PFSK-1 (cell line): ENCODE measurements at regions not wholly inside any gene's neighbourhood (a gene's known extent, or its start where the extent isn't known, plus 50 kb on each side); places are given as distances from the start of the nearest gene placed in this dataset.

Source experiments
- FOXP2 ChIP-seq: optimal IDR thresholded peaks from 2 replicates; pipeline ENCODE3; 2011; ENCODE audit warnings: borderline replicate concordance, control low read depth, inconsistent platforms; ENCODE audit not compliant: insufficient read depth; ENCODE audit errors: extremely low read length, extremely low read depth
- POLR2AphosphoS5 ChIP-seq: IDR thresholded peaks from 2 replicates; pipeline ENCODE4 v1.6.1; 2012; ENCODE audit warnings: low read depth, mild to moderate bottlenecking, control low read depth, low read length, moderate library complexity
- SIN3A ChIP-seq: IDR thresholded peaks from 2 replicates; pipeline ENCODE4 v1.6.1; 2012; ENCODE audit warnings: mild to moderate bottlenecking, low read length, moderate library complexity, borderline replicate concordance; ENCODE audit not compliant: insufficient read depth
- TAF1 ChIP-seq: IDR thresholded peaks from 2 replicates; pipeline ENCODE4 v1.6.1; 2012; ENCODE audit warnings: low read length, control low read depth, borderline replicate concordance; ENCODE audit not compliant: insufficient read depth
- TF ChIP-seq, protein P1 (sequence below), 2 experiments: IDR thresholded peaks; 2 replicates each; pipeline versions ENCODE4 v1.6.1 to v1.8.0; 2011 to 2012; ENCODE audit warnings: low read depth in 2 of 2, low read length in 2 of 2, control low read depth in 1 of 2, inconsistent platforms in 1 of 2, mild to moderate bottlenecking in 1 of 2, moderate library complexity in 1 of 2; ENCODE audit not compliant: insufficient read depth in 1 of 2

GRCh38 chr1:54464031-54464476, 57.9 kb upstream of the SSBP3 start:
- TF ChIP-seq, protein P1, sequence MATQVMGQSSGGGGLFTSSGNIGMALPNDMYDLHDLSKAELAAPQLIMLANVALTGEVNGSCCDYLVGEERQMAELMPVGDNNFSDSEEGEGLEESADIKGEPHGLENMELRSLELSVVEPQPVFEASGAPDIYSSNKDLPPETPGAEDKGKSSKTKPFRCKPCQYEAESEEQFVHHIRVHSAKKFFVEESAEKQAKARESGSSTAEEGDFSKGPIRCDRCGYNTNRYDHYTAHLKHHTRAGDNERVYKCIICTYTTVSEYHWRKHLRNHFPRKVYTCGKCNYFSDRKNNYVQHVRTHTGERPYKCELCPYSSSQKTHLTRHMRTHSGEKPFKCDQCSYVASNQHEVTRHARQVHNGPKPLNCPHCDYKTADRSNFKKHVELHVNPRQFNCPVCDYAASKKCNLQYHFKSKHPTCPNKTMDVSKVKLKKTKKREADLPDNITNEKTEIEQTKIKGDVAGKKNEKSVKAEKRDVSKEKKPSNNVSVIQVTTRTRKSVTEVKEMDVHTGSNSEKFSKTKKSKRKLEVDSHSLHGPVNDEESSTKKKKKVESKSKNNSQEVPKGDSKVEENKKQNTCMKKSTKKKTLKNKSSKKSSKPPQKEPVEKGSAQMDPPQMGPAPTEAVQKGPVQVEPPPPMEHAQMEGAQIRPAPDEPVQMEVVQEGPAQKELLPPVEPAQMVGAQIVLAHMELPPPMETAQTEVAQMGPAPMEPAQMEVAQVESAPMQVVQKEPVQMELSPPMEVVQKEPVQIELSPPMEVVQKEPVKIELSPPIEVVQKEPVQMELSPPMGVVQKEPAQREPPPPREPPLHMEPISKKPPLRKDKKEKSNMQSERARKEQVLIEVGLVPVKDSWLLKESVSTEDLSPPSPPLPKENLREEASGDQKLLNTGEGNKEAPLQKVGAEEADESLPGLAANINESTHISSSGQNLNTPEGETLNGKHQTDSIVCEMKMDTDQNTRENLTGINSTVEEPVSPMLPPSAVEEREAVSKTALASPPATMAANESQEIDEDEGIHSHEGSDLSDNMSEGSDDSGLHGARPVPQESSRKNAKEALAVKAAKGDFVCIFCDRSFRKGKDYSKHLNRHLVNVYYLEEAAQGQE (IDR thresholded peaks at IDR 0.05; ENCODE audit: insufficient read depth in 1 of 2, low read depth in 2 of 2, low read length in 2 of 2): no peak
- TF ChIP-seq POLR2AphosphoS5: no peak
- no peak for TF ChIP-seq TAF1
- TF ChIP-seq SIN3A: no peak
- TF ChIP-seq FOXP2: no peak

DNA sequence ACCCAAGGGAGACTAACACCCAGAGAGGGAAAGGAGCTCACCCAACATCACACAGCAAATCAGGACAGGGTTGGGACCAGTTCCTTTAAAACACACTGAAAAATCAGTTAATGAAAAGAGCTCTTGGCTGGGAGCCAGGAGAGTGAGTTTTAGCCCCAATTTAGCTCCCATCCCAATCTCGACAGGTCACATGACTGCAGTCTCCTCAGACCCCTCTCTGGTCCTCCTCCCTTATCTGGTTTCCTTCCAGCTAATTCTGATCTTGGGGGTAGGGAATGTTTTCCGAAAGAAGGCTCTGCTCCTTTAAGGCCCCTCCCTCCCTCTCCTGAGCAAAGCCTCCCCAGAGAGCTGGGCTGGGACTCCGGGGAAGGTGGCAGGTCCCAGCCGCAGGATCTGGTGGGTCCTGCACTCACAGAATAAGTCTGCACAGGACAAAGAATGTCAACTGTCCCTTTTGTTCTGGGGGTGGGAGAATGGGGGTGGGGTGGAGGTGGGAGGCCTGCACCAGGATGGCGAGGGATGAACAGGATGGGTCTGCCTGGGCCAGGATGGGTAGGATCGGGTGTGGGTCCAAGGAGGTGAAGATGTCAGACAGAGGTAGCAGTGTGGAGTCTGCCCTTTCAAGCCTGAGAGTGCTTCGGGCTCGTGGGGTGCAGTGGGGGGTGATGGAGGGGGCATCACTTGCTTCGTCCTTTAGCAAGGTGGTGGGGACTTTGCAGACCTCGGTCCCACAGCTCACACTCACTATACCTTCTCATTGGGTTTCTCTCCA, 57.3 kb upstream of the SSBP3 start:
- TF ChIP-seq, protein P1 (IDR thresholded peaks at IDR 0.05; ENCODE audit: insufficient read depth in 1 of 2, low read depth in 2 of 2, low read length in 2 of 2): no peak
- TF ChIP-seq SIN3A (no peak), POLR2AphosphoS5 (no peak), TAF1 (no peak), FOXP2 (no peak)

GRCh38 chr1:54462597-54463258, 56.5 kb upstream of the SSBP3 start:
- TF ChIP-seq POLR2AphosphoS5 (no peak), TAF1 (no peak)

DNA sequence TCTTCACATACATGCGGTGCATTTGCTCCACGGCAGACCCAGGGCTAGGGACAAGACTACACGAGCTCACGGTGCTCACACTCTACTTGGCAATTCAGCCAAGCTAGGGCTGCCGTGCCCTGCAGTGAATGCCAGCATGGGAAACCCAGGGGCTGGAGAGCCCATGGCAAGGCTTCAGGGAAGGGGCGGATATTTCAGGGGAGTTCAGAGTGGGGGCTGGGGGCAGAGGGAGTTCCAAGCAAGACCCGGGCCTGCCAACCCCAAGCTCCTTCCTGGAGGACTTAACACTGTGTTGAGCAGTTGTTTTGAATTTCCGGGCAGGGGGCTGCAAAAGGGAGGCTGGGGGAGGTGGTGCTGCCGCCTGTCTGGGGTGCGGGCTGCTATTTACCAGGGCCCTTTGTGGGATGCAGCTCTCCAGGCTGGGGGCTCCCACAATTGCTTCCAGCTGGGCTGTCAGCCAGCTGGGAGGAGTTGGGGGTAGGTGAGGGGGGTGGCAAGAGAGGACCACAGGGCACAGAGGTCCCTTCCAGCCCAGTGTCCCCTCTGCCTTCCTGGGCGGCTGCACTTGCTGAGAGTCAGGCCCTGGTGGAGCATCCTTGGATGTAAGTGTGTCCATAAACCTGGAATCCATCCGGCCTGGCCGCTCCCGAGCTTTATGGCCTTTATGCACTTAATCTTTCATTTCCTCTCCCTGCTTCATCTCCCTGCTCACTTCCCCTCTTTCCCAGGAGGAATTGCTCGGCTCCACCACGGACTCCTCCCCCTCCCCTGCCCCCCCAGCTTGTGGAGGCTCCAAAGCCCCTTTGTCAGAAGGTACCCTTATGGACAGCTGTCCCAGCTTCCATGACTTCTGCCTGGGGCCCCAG, 55.8 kb upstream of the SSBP3 start:
- TF ChIP-seq SIN3A: no peak
- TF ChIP-seq, protein P1 (IDR thresholded peaks at IDR 0.05; ENCODE audit: insufficient read depth in 1 of 2, low read depth in 2 of 2, low read length in 2 of 2): no peak
- no peak for TF ChIP-seq TAF1

GRCh38 chr1:54460861-54461387, 54.7 kb upstream of the SSBP3 start:
- TF ChIP-seq TAF1 (no peak), POLR2AphosphoS5 (no peak), SIN3A (no peak), FOXP2 (no peak)
- TF ChIP-seq, protein P1 (IDR thresholded peaks at IDR 0.05; ENCODE audit: insufficient read depth in 1 of 2, low read depth in 2 of 2, low read length in 2 of 2): no peak
